ENCODE measurements at regions not wholly inside any gene's neighbourhood (a gene's known extent, or its start where the extent isn't known, plus 50 kb on each side); places are given as distances from the start of the nearest gene placed in this dataset.

DNA sequence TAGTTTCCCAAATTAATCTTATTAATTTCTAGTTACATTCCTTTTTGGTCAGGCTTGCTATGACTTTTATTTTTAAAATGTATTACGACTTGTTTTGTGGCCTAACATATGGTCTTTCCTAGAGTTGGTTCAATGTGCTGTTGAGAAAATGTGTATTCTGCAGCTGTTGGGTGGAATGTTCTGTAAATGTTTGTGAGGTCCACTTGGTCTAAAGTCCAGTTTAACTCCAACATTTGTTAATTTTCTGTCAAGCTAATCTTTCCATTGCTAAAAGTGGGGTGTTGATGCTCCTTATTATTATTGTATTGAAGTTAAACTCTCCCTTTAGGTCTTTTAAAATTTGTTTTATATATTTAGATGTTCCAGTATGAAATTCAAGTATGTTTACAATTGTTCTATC, 1010.8 kb upstream of the EDIL3 start:
- Histone ChIP-seq H3K9me3 (ENCODE audit: control insufficient read depth, insufficient read depth, low read depth, low read length) (no peaks in the 10 kb centered on the region), H3K36me3 (ENCODE audit: control insufficient read depth, insufficient read depth, low read length) (no peaks in the 10 kb centered on the region), H3K27me3 (ENCODE audit: control insufficient read depth, insufficient read depth, low read length) (no peaks in the 10 kb centered on the region), H3K27ac (ENCODE audit: low read length) (no peak overlapping the region), H3K4me3 (ENCODE audit: low read depth in 2 of 2, low read length in 2 of 2) (no peak overlapping the region), H3K4me1 (ENCODE audit: control insufficient read depth, insufficient read depth, low read length) (no peaks in the 10 kb centered on the region)
- intact Hi-C loops (cut with micrococcal nuclease; ENCODE audit: unreplicated experiment), result no loop called here
- CTCF ChIA-PET, result no interaction called here
- POLR2A ChIA-PET, result no interaction called here
- TF ChIP-seq TCF7L2 (IDR thresholded peaks at IDR 0.05; ENCODE audit: low read depth, low read length) (no peak), SIN3A (IDR thresholded peaks at IDR 0.05; ENCODE audit: borderline replicate concordance, insufficient read depth, low read depth, low read length) (no peak), POLR2AphosphoS5 (IDR thresholded peaks at IDR 0.05; ENCODE audit: low read depth, low read length) (no peak)
- TF ChIP-seq, protein P1, sequence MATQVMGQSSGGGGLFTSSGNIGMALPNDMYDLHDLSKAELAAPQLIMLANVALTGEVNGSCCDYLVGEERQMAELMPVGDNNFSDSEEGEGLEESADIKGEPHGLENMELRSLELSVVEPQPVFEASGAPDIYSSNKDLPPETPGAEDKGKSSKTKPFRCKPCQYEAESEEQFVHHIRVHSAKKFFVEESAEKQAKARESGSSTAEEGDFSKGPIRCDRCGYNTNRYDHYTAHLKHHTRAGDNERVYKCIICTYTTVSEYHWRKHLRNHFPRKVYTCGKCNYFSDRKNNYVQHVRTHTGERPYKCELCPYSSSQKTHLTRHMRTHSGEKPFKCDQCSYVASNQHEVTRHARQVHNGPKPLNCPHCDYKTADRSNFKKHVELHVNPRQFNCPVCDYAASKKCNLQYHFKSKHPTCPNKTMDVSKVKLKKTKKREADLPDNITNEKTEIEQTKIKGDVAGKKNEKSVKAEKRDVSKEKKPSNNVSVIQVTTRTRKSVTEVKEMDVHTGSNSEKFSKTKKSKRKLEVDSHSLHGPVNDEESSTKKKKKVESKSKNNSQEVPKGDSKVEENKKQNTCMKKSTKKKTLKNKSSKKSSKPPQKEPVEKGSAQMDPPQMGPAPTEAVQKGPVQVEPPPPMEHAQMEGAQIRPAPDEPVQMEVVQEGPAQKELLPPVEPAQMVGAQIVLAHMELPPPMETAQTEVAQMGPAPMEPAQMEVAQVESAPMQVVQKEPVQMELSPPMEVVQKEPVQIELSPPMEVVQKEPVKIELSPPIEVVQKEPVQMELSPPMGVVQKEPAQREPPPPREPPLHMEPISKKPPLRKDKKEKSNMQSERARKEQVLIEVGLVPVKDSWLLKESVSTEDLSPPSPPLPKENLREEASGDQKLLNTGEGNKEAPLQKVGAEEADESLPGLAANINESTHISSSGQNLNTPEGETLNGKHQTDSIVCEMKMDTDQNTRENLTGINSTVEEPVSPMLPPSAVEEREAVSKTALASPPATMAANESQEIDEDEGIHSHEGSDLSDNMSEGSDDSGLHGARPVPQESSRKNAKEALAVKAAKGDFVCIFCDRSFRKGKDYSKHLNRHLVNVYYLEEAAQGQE (IDR thresholded peaks at IDR 0.05; ENCODE audit: insufficient read depth in 1 of 2, low read depth in 2 of 2, low read length in 1 of 2), result no peak
- TF ChIP-seq, protein P2, sequence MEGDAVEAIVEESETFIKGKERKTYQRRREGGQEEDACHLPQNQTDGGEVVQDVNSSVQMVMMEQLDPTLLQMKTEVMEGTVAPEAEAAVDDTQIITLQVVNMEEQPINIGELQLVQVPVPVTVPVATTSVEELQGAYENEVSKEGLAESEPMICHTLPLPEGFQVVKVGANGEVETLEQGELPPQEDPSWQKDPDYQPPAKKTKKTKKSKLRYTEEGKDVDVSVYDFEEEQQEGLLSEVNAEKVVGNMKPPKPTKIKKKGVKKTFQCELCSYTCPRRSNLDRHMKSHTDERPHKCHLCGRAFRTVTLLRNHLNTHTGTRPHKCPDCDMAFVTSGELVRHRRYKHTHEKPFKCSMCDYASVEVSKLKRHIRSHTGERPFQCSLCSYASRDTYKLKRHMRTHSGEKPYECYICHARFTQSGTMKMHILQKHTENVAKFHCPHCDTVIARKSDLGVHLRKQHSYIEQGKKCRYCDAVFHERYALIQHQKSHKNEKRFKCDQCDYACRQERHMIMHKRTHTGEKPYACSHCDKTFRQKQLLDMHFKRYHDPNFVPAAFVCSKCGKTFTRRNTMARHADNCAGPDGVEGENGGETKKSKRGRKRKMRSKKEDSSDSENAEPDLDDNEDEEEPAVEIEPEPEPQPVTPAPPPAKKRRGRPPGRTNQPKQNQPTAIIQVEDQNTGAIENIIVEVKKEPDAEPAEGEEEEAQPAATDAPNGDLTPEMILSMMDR (IDR thresholded peaks at IDR 0.05), result no peak
- BruUV-seq (replicated peaks), result no TSS peak
- DNase-seq (ENCODE audit: low read depth, low spot score) (no peak), ATAC-seq (no peak)
- in situ Hi-C loops (cut with HindIII; ENCODE audit: low pct_unique_long_range_greater_than_20kb, low sequenced_read_pairs), result no loop called here

DNA sequence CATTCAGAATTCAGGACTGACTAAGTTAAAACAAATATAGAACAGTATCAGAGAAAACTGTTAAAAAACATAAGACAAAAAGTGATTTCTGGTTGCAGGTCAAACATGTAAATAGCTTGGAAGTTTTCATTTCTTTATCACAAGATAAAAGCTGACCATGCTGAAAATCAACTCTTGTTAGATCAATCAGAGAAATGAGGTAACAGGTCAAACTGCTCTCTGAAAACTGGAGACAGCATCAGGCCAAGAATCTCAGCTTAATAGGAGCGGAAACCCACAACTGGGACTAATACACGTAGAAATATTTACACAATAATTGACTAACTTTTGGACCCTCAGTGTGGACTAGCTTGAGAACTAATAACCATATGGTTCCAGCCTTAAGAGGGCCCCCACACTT, 1012.8 kb upstream of the EDIL3 start:
- intact Hi-C loops (cut with micrococcal nuclease; ENCODE audit: unreplicated experiment) (no loop called here), in situ Hi-C loops (cut with HindIII; ENCODE audit: low pct_unique_long_range_greater_than_20kb, low sequenced_read_pairs) (no loop called here)
- H3K4me3 ChIP-seq (ENCODE audit: low read depth in 2 of 2, low read length in 2 of 2), result no peak overlapping the region
- H3K36me3 ChIP-seq (ENCODE audit: control insufficient read depth, insufficient read depth, low read length), result no peaks in the 10 kb centered on the region
- H3K27ac ChIP-seq (ENCODE audit: low read length), result no peak overlapping the region
- no peaks in the 10 kb centered on the region for H3K27me3 ChIP-seq (ENCODE audit: control insufficient read depth, insufficient read depth, low read length)
- DNase-seq (ENCODE audit: low read depth, low spot score) (no peak), ATAC-seq (no peak)
- no peaks in the 10 kb centered on the region for H3K9me3 ChIP-seq (ENCODE audit: control insufficient read depth, insufficient read depth, low read depth, low read length)
- TF ChIP-seq TCF7L2 (IDR thresholded peaks at IDR 0.05; ENCODE audit: low read depth, low read length) (no peak), POLR2AphosphoS5 (IDR thresholded peaks at IDR 0.05; ENCODE audit: low read depth, low read length) (no peak), SIN3A (IDR thresholded peaks at IDR 0.05; ENCODE audit: borderline replicate concordance, insufficient read depth, low read depth, low read length) (no peak)
- TF ChIP-seq, protein P1 (IDR thresholded peaks at IDR 0.05; ENCODE audit: insufficient read depth in 1 of 2, low read depth in 2 of 2, low read length in 1 of 2), result no peak
- TF ChIP-seq, protein P2 (IDR thresholded peaks at IDR 0.05), result no peak
- ChIA-PET POLR2A (no interaction called here), CTCF (no interaction called here)
- BruUV-seq (replicated peaks), result no TSS peak
- no peaks in the 10 kb centered on the region for H3K4me1 ChIP-seq (ENCODE audit: control insufficient read depth, insufficient read depth, low read length)

Data from Panc1 (cell line).